HG02981 (cell line): ENCODE measurements at regions not wholly inside any gene's neighbourhood (a gene's known extent, or its start where the extent isn't known, plus 50 kb on each side); places are given as distances from the start of the nearest gene placed in this dataset.
"Not testable (repeated sequence)": the region's sequence is repeated elsewhere in the genome, so short reads cannot be mapped to it uniquely, and the experiment has no call there.

ENCODE experiments used
- ATAC-seq: cut with Tn5 transposase; IDR thresholded peaks from one replicate; pipeline ENCODE4 v1.9.1; 2021; ENCODE audit warnings: mild to moderate bottlenecking, moderate library complexity; ENCODE audit not compliant: unreplicated experiment

GRCh38 chr12:126390969-126391566 lies 1325.8 kb downstream of the AACS start:
- no peak for ATAC-seq

- no peak for ATAC-seq
Measured at GRCh38 chr12:126396536-126396935, 1331.3 kb downstream of the AACS start.

GRCh38 chr12:126397071-126397581 lies 1331.9 kb downstream of the AACS start:
- no peak for ATAC-seq

GRCh38 chr12:126397660-126398059 lies 1332.4 kb downstream of the AACS start:
- ATAC-seq: no peak

GRCh38 chr12:126400831-126401230 lies 1335.6 kb downstream of the AACS start:
- ATAC-seq: no peak

GRCh38 chr12:126404293-126404881 lies 1339.2 kb downstream of the AACS start:
- no peak for ATAC-seq

- ATAC-seq: no peak
Measured at GRCh38 chr12:126418400-126418799, 1353.2 kb downstream of the AACS start.

GRCh38 chr12:126419131-126419530 lies 1353.9 kb downstream of the AACS start:
- ATAC-seq: no peak

- ATAC-seq: no peak
Measured at GRCh38 chr12:126424696-126425095, 1359.5 kb downstream of the AACS start.

GRCh38 chr12:126425264-126425663 lies 1360.0 kb downstream of the AACS start:
- ATAC-seq: no peak

- ATAC-seq: no peak
Measured at GRCh38 chr12:126428769-126429168, 1363.5 kb downstream of the AACS start.

GRCh38 chr12:126430921-126431320 lies 1365.7 kb downstream of the AACS start:
- no peak for ATAC-seq

GRCh38 chr12:126431767-126432166 lies 1366.5 kb downstream of the AACS start:
- ATAC-seq: no peak

GRCh38 chr12:126432780-126433179 lies 1367.5 kb downstream of the AACS start:
- no peak for ATAC-seq

GRCh38 chr12:126434412-126434985 lies 1369.3 kb downstream of the AACS start:
- no peak for ATAC-seq

- ATAC-seq: no peak
Measured at GRCh38 chr12:126436041-126436440, 1370.8 kb downstream of the AACS start.

GRCh38 chr12:126437934-126438333 lies 1372.7 kb downstream of the AACS start:
- no peak for ATAC-seq

GRCh38 chr12:126443977-126444376 lies 1378.7 kb downstream of the AACS start:
- no peak for ATAC-seq

- no peak for ATAC-seq
Measured at GRCh38 chr12:126447346-126447745, 1382.1 kb downstream of the AACS start.

GRCh38 chr12:126451809-126452208 lies 1386.6 kb downstream of the AACS start:
- ATAC-seq: no peak

GRCh38 chr12:126452686-126453085 lies 1387.5 kb downstream of the AACS start:
- ATAC-seq: not testable (repeated sequence)

- ATAC-seq: no peak
Measured at GRCh38 chr12:126454581-126454980, 1389.3 kb downstream of the AACS start.
